GM19324 (cell line): ENCODE measurements at regions not wholly inside any gene's neighbourhood (a gene's known extent, or its start where the extent isn't known, plus 50 kb on each side); places are given as distances from the start of the nearest gene placed in this dataset.

Source experiments
- ATAC-seq: cut with Tn5 transposase; IDR thresholded peaks from one replicate; pipeline ENCODE4 v1.9.1; 2021; ENCODE audit warnings: mild to moderate bottlenecking, moderate library complexity; ENCODE audit not compliant: unreplicated experiment, low FRiP score

DNA sequence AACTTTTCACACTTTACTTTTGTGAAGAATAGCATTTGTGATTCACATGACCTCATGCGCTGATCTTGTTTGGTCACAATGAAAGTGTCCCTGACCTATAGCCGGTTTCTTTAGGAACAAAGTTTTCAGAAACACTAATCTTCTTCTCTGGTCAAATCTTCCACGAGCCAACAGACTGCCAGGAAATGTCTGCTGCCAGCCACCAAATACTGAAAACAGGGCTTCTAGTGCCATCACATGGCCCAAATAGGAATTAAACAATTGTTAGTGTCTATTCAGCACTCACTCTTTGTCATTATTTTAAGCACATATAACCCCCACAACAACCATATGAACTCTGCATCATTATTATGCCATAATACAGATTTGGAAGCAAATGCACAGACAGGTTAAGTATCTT is 286.5 kb upstream of the SYT4 start:
- ATAC-seq: no peak

DNA sequence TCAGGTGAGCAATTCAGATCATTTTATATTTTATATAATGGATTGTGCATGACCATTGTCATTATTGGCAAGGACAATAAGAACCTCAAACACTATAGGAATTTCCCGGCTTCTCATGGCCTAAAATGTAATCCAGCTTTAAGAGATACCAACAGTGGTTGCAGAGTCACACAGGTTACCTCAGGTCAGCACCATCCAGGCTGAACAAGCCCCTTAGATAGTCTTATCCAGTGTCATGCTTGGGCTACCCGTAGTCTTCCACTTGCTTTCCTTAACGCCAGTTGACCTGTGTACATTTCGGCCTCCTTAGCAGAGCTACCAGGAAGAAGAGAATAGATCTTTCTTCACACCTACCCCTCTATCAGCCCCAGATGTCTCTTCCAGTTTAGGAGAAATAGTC is 293.3 kb upstream of the SYT4 start:
- no peak for ATAC-seq

DNA sequence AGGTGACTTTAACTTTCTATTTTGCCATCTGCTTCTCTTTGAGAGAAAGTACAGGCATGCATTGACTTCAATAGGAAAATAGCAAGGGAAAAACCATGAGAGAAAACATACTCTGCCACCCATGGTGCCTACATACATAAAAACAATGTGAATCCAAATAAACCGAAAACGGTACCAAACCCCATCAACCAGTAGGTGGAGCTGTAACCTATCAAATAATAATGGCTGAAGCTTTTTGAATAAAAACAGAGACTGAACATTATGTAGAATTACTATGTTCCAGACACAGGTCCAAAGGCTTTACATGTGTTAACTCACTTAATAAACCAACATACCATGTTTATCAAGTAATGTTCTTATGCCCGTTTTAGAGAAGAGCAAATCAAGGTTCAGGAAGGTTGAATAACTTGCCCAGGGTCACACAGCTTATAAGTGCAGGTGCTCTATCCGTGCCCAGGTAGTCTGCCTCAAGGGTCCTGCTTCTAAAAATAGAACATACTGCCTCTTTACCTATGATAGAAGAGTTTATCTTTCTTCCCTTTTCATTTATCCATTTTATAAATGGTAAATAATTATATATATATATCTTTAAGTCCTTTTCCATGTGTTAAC is 293.9 kb upstream of the SYT4 start:
- no peak for ATAC-seq

DNA sequence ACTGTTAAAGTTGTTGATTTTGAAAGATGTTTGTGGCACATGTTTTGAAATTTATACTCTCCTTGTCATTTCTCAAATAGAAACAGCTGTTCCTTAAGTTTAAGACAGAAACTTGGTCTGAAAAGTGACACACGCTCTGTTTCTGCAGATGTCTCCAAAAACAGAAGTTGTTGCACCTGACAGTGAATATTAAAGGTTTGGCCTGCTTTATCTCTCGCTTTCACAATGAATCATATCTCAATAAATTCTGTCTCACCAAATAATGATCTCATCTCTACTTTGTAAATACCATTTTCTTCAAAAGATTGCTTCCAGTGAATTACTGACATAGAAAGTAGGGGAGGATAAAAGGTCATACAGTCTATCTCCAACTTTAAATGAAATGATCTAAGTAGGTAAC is 294.9 kb upstream of the SYT4 start:
- ATAC-seq: no peak

DNA sequence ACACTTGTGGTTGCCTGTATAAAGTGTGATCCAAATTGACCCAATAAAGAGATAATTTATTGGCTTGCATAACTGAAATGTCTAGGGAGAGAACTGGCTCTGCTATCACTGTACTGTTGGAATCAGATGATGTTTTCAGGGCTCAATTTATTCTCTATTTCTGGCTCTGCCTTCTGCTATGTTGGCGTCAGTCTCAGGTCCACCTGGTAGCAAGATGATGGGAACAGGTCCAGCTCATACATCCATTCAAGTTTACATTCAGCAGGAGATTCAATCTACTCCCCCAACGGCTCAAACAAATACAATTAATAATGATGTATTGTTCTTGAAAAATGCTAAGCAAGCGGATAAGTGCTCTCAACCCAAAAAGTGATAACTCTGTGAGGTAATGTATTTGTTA is 297.7 kb upstream of the SYT4 start:
- no peak for ATAC-seq

DNA sequence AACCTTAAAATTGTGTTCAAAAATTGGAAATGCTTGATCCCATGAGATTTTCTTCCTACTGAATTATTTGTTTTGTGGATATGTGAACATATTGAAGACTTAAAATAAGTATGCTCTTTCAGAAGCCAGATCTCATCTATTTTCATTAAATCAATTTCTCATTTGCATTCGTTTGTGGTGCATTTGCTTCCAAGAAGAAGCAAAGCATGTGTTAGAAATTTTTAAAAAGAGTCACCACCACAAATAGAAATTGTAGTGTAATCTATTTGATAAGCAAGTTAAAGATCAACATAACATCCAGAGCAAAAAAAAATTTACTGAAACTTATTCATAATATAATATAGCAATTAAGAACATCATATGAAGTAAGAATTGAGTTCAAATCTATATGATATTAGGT is 300.9 kb upstream of the SYT4 start:
- ATAC-seq: no peak

DNA sequence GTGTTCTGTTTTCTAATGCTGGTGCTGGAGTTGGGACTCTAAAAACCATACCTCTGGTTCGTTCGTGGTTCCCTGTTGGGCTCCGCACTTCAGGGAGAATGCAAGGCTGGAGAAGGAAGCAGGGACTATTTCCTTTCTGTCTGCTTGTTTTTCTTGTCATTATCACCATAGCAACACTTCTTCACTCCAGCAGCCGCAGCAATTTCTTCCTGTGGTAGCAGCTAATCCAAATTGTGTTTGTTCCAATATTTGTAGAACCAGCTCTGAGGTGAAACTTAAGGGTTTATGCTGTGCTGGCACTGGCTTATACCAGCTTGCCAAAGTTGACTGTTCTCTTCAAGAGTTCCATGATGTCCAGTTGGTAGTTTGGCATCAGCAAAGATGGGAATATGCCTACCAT is 301.4 kb upstream of the SYT4 start:
- no peak for ATAC-seq

DNA sequence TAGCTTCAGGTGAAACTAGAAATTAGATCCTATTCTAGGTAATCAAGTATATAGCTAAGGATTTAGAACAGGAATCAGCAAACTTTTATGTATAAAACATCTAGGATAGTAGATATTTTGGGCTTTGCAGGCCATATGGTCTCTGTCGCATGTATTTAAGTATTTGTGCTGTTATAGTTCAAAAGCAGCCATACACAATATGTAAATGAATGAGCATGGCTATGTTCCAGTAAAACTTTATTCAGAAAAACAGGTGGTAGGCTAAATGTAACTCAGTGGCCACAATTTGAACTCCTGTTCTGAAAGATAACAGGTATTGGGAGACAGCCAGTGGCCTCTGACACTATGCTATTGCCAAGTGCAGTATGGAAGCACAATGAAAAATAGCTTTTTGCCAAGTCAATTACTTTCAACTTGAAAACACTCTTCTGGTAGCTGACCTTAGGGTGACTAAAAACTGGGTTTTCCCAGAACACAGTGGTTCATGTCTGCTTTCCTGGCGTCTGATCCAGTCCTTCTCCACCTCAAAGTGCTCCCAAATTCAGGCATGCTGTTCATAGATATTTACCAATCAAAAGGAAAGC is 304.7 kb upstream of the SYT4 start:
- no peak for ATAC-seq

DNA sequence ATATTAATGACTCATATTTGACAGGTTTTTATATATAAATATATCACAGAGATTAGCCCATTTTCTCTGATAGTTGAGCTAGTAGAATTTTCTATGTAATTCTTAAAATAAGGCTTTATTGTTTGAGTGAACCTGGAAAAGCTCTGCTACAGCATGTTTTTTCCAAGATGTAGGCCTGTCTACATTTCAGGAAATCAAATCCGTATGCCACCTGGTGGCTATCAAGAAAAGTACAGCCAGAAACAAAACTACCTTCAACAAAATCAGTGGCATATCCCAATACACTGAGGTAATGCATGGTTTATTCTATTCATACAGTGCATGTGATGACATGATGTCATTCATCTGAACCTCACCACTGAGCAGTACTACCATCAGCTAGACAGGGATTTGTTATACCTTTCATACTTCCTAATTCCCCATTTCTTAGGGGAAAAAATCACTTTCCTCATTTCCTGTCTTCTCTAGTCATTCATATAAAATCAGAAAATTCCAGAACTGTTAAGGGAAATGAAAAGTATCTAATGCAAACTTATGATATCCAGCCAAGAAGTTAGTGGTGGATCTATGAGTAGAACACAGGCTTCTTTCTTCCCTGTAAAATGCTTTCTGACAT is 310.4 kb upstream of the SYT4 start:
- no peak for ATAC-seq

DNA sequence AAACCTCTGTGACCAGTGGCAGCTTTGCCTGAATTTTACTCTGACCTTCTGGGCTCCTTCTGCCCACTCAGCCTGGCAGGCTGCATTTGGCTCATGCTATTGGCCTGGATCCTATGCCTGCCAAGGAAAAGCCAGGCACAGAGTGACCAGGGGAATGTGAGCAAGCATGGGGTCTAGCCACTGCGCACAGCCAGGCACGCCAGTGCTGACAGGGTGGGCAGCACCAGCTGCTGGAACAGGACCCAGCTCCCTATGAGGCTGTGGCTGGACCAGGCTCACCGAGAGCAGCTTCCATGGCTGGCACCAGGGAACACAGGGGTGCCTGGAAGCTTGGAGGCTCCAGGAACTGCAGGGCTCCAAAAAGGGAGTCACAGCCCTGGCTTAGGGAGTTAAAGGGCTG is 311.5 kb upstream of the SYT4 start:
- no peak for ATAC-seq

DNA sequence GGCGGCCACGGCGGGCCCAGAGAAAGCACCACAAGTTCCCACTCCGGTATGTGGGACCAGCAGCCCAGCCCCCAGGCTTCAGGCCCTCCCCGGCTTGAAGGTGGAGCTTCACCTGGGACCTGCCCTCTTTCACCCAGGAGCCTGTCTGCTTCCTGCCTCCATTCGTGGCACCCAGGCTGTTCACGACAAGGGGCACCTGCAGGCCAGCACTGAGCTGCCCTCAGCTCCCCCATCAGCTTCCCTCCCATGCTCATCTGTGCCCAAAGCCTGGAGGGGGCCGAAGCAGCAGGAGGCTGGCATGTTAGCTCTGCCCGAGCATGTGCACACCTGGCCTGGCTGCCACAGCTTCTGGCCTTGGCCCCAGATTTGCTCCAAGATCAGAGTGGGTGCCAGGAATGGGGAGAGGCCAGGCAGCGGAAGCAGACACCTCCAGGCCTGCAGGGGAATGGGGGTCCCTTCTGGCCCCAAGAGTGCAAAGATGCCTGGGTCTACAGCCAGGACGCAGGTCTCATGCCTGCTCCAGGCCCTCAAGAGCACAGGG is 312.4 kb upstream of the SYT4 start:
- no peak for ATAC-seq

DNA sequence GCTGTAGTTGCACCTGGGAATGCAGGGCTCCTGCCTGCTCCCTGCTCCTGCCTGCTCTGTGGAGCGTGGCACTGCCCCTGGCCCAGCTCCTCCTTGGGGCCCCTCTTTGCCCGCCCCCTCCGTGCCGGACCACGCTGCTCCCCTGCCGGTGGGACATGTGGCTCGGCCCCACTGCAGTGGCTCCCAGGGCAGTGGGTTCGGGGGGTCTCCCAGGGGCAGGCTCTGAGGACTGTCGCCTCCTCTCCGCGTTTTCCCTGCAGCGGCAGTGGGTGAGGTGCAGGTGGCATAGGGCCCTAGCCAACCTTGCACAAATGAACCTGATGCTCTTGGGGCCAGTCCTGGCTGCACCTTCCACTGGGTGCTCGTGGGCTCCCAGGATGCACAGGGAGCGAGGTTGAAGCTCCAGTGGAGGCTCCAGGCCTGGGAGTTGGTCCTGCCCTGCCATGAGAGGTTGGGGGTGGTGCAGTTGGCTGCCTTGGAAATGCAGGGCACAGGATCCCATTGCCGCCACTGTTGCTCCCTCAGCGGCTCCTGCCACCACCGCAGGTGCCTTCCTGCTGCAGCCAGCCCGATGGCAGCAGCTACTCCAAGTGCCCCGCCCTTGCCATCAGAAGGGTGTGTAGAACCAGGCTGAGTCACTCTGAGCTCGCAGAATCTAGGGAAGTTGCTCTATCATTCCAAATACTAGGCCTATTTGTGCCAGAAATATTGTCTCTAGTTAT is 313.1 kb upstream of the SYT4 start:
- ATAC-seq: no peak

DNA sequence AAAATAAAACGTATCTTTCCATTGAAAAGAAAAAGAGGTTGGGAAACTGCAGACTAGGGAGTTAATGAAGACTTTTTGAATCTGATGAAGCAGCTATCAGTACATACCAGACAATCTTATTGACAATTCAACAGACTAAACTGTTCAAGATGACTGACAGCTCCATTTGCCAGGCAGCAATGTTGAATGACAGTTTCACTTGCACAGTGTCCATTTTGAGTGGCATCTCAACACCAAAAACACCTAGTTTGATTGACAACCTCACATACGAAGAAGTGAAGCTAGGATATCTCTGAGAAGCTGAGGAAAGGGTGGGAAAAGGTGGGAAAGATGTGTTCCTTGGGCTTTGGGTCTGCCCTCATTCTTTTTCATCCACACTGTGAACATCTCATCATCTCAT is 315.0 kb upstream of the SYT4 start:
- no peak for ATAC-seq

DNA sequence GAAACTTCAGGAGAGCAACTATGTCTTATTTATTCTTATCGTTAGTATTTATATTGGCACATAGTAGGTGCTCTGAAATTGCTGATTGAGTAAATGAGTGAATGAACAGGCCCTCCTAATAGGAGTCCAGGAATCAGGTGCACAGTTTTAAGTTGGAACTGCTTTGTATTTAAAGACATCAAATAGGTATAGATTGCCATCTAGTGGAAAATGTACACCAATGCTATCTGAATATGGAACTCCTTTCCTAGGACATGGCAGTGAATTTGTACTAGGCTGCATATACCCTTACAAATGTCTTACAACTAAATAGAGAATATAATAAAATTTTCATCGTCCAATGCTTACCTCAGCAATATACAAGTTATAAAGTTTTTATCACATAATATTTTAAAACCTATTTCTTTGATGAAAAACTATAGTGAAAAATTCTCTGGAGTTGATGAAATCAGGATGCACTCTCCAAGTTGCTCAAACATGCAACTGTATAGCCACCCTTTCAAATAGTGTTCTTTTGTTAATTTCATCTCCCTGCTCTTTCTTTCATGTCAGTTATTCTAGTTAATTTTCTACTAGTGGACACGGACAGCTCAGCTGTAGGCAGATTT is 318.9 kb upstream of the SYT4 start:
- ATAC-seq: no peak

DNA sequence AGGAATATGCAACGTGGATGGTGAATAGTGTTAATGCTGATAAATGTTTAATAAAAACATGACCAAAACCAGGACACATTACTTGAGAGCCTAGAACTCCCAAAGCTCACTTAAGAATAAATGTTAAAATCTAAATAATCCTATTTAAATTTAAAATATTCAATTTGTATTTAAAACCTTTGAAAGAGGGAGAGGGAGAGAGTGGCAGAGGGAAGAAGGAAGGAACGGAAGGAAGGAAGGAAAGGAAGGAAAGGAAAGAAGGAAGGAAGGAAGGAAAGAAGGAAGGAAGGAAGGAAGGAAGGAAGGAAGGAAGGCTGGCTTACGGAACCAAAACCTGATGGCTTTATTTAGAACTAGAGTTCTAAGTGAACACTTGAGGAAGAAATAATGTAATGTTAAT is 324.1 kb upstream of the SYT4 start:
- no peak for ATAC-seq

DNA sequence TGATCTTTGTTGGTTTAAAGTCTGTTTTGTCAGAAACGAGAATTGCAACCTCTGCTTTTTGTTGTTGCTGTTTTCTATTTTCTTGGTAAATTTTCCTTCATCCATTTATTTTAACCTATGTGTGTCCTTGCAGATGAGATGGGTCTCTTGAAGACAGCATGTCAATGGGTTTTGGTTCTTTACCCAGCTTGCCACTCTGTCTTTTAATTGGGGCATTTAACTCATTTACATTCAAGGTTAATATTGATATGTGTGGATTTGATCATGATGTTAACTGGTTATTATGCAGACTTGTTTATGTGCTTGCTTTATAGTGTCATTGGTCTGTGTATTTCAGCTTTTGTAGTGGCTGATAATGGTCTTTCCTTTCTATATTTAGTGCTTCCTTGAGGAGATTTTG is 327.9 kb upstream of the SYT4 start:
- ATAC-seq: no peak

DNA sequence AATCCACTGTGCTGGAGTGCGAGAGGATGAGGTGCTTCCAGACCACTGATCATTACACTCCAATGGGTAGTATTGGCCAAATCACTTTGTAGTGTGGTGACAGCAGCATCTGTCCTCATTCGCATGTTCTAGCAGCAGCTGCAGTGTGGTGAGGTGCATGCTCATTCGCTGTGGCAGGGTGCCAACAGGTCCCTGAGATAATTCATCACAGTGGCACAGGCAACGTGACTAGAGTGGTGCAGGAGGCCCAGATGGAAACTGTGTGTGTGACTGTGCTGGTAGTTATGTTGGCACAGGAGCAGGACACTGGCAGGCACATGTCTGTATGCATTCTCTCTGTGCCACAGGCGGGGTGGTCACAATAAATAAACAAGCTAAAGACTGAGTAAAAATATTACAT is 329.5 kb upstream of the SYT4 start:
- no peak for ATAC-seq

DNA sequence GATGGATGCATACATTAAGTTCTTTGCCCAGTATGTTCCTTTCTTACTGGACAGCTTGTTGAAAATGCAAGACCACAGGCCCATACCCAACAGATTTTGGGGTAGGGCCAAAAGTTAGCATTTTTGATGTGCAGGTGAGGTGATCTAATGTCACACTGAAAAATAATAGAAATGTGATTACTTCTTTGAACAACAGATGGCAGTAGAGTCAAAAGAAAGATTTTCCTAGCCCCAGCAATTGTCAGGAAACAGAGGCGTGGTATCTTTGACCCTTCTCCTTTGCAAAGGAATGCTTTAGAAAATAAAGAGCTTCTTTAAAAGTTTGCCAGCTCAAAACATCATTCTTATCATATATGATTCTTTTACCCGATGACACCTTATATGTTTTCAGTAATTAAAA is 343.6 kb upstream of the SYT4 start:
- no peak for ATAC-seq

DNA sequence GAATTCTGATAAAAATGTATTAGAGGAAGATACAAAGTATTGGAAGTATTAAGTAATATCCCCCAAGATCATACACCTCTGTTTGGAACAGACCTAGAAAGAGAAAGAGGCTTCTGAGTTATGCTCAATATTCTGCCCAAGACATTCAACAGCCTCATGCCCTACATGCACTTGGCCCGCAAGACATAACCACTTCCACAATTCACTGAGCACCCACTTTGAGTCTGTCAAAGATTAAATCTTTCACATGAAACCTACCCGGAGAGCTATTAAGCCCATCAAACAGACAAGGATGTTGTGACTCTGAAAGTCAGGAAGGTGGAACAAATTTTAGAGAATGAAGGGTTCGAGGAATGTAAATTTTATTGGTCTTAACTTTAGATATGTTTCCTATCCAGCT is 344.7 kb upstream of the SYT4 start:
- ATAC-seq: no peak

DNA sequence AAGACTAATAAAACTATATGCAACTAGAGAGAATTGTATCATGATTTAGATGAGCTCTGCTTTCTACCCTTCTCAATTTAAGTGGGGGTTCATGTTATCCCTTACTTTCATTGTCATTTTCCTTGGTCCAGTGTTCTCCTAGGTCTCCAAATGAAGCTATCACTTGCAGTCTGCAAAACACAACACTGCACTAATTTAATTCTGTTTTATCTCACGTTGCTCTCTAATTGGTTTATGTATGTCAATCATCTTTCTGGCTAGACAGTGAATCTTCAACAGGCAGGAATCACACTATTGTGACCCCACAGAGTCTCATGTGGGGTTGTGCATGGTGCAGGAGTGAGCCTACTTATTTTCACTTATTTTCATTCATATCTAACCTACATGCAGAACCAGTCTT is 348.3 kb upstream of the SYT4 start:
- ATAC-seq: no peak

DNA sequence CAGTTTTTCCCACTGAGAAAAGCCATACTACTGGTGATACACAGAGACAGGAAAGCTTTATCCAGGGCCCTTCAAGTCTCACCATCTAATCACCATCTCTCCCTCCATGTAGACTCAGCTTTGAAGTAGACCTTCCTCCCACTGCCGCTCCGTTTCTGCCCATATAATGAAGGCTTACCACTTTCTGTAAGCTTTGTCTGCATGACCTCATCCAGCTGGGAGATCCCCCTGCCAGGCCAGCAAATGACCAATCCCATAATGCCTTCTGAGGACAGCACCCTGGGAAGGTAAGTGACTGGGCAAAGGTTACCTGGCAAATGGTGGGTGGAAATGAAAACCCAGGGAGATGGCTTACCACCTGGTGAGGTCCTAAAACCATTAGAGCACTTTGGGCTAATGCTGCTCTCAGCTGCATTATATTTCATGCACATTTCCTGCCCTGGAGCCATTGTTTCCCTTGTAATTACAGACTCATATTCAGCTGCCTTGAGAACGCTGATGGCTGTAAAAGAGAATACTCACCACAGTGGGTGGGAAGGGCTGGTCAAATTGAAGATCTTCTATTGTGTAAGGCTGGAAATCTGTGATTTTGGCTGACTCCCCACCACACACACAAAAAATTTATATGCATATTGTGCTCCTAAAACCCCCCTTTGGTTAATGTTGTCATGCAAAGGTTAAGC is 350.7 kb upstream of the SYT4 start:
- no peak for ATAC-seq
